Karpas-422 (cell line): ENCODE measurements at regions not wholly inside any gene's neighbourhood (a gene's known extent, or its start where the extent isn't known, plus 50 kb on each side); places are given as distances from the start of the nearest gene placed in this dataset.

Source experiments
- DNase-seq: peaks from one replicate; pipeline ENCODE4 v3.0.0-alpha.2; 2015
- H2AFZ ChIP-seq: fragments of 200-600 bp; sonication (generic); 2 replicates; pipeline ENCODE4 v1.6.1; 2014; ENCODE audit warnings: antibody characterized with exemption, low read length, mixed read lengths
- H3K27ac ChIP-seq: fragments of 200-600 bp; sonication (generic); 2 replicates; pipeline ENCODE4 v1.5.1; 2014; ENCODE audit warnings: mild to moderate bottlenecking, low read length, moderate library complexity
- H3K27me3 ChIP-seq: fragments of 200-600 bp; sonication (generic); 2 replicates; pipeline ENCODE4 v1.6.1; 2014; ENCODE audit warnings: low read length, mixed read lengths
- H3K36me3 ChIP-seq: fragments of 200-600 bp; sonication (generic); 2 replicates; pipeline ENCODE4 v1.6.1; 2014; ENCODE audit warnings: low read length, mixed read lengths; ENCODE audit not compliant: insufficient read depth
- H3K4me1 ChIP-seq: fragments of 200-600 bp; sonication (generic); 2 replicates; pipeline ENCODE4 v1.6.1; 2014; ENCODE audit warnings: mild to moderate bottlenecking, low read length, mixed read lengths
- H3K4me2 ChIP-seq: fragments of 200-600 bp; sonication (generic); 2 replicates; pipeline ENCODE4 v1.6.1; 2014; ENCODE audit warnings: low read length, low read depth, mild to moderate bottlenecking; ENCODE audit not compliant: poor library complexity, severe bottlenecking
- H3K4me3 ChIP-seq: fragments of 200-600 bp; sonication (generic); 2 replicates; pipeline ENCODE4 v1.5.1; 2014; ENCODE audit warnings: mild to moderate bottlenecking, antibody characterized with exemption, low read length, mixed read lengths
- H3K79me2 ChIP-seq: fragments of 200-600 bp; sonication (generic); 2 replicates; pipeline ENCODE4 v1.6.1; 2014; ENCODE audit warnings: mild to moderate bottlenecking, low read length, mixed read lengths
- H3K9ac ChIP-seq: fragments of 200-600 bp; sonication (generic); 2 replicates; pipeline ENCODE4 v1.6.0; 2014; ENCODE audit warnings: low read length
- H3K9me2 ChIP-seq: fragments of 200-600 bp; sonication (generic), shearing (Covaris generic); replicated peaks from 2 replicates; pipeline ENCODE4 v1.6.0; 2014; ENCODE audit warnings: mild to moderate bottlenecking, low read length, moderate library complexity; ENCODE audit not compliant: insufficient read depth
- H3K9me3 ChIP-seq: fragments of 300-700, 200-600 bp; sonication (generic); 2 replicates; pipeline ENCODE4 v1.6.1; 2014; ENCODE audit warnings: low read length, mixed read lengths
- H4K20me1 ChIP-seq: fragments of 200-600 bp; sonication (generic); 2 replicates; pipeline ENCODE4 v1.6.1; 2014; ENCODE audit warnings: mild to moderate bottlenecking, antibody characterized with exemption, low read length, low read depth; ENCODE audit not compliant: insufficient read depth

GRCh38 chr6:10033223-10033829, 381.5 kb downstream of the TFAP2A start:
- Histone ChIP-seq H3K36me3 (no peaks in the 10 kb centered on the region), H3K79me2 (no peaks in the 10 kb centered on the region), H3K27ac (no peak overlapping the region), H3K4me2 (no peak overlapping the region), H4K20me1 (no peaks in the 10 kb centered on the region), H3K4me1 (no peaks in the 10 kb centered on the region), H3K4me3 (no peak overlapping the region), H2AFZ (no peak overlapping the region), H3K27me3 (no peaks in the 10 kb centered on the region), H3K9me3 (no peaks in the 10 kb centered on the region), H3K9ac (no peak overlapping the region), H3K9me2 (no peaks in the 10 kb centered on the region)
- no peak for DNase-seq

GRCh38 chr6:10031617-10032016, 383.3 kb downstream of the TFAP2A start:
- H4K20me1 ChIP-seq, result no peaks in the 10 kb centered on the region
- H3K79me2 ChIP-seq, result no peaks in the 10 kb centered on the region
- H3K4me3 ChIP-seq, result no peak overlapping the region
- H3K36me3 ChIP-seq, result no peaks in the 10 kb centered on the region
- no peak for DNase-seq
- no peaks in the 10 kb centered on the region for H3K9me2 ChIP-seq
- no peak overlapping the region for H3K4me2 ChIP-seq
- no peak overlapping the region for H3K27ac ChIP-seq
- no peaks in the 10 kb centered on the region for H3K9me3 ChIP-seq
- no peaks in the 10 kb centered on the region for H3K27me3 ChIP-seq
- H3K9ac ChIP-seq, result no peak overlapping the region
- no peak overlapping the region for H2AFZ ChIP-seq
- H3K4me1 ChIP-seq, result no peaks in the 10 kb centered on the region

DNA sequence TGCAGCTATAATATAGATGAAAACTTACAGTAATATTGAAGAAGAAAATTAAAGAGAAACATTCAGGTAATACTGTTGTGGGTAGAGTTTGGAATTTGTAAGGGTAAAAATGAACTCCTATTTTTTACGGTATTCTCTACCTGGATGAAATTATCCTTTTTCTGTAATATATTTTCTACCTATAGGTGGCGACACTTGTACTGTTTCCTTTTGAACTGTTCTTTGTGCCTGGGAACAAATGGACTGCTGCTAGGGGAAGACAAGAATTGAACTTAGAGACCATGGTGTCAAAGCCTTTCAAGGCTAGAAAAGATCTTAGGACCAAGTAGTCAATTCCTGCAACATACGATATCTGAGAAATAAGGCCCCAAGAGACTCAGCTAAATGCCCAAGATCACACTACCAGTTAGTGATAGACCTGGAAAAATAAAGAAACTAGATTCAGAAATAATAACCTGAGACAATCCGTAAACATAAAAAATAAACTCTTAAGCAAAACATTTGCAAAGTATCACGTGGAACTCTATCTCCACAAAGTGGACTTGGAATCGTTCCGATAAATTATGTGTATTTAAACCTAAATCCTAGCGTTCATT, 383.8 kb downstream of the TFAP2A start:
- H3K27me3 ChIP-seq, result no peaks in the 10 kb centered on the region
- H3K4me1 ChIP-seq, result no peaks in the 10 kb centered on the region
- no peak overlapping the region for H3K4me3 ChIP-seq
- no peak overlapping the region for H3K9ac ChIP-seq
- no peaks in the 10 kb centered on the region for H3K9me3 ChIP-seq
- no peaks in the 10 kb centered on the region for H4K20me1 ChIP-seq
- no peak overlapping the region for H3K27ac ChIP-seq
- H3K9me2 ChIP-seq, result no peaks in the 10 kb centered on the region
- DNase-seq, result peak; percentile 81
- no peak overlapping the region for H2AFZ ChIP-seq
- H3K79me2 ChIP-seq, result no peaks in the 10 kb centered on the region
- H3K36me3 ChIP-seq, result no peaks in the 10 kb centered on the region
- H3K4me2 ChIP-seq, result no peak overlapping the region

- H3K9me3 ChIP-seq, result no peaks in the 10 kb centered on the region
Observed at GRCh38 chr6:10028222-10028621, 386.7 kb downstream of the TFAP2A start.

DNA sequence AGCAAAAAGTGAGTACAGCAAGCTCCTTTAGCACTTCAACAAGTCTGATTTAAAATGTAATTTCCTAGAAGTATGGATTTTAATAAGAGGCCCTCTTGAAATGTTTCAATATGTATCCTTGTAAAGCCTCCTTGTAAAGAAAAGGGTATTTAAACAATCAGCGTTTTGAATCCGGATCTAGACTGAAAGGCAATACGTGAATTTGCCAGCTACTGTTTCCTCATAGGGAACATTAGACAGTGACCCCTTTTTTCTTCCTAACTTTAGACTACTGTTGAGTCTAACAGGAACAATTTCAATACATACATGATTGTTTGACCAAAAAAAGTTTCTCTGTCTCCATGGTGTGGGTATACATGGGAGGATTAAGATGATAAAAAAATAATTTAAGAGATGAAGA, 395.0 kb downstream of the TFAP2A start:
- Histone ChIP-seq H2AFZ (no peak overlapping the region), H3K27me3 (no peaks in the 10 kb centered on the region), H3K4me1 (no peaks in the 10 kb centered on the region), H3K4me2 (no peak overlapping the region), H4K20me1 (no peaks in the 10 kb centered on the region), H3K9me2 (no peaks in the 10 kb centered on the region), H3K9me3 (no peaks in the 10 kb centered on the region), H3K9ac (no peak overlapping the region), H3K36me3 (no peaks in the 10 kb centered on the region), H3K79me2 (no peaks in the 10 kb centered on the region), H3K27ac (no peak overlapping the region), H3K4me3 (no peak overlapping the region)
- DNase-seq, result no peak

More at GRCh38 chr6:10028222-10028621, 386.7 kb downstream of the TFAP2A start:
- no peak overlapping the region for H3K4me3 ChIP-seq
- H3K27me3 ChIP-seq, result no peaks in the 10 kb centered on the region
- H3K9ac ChIP-seq, result no peak overlapping the region
- H3K36me3 ChIP-seq, result no peaks in the 10 kb centered on the region
- no peaks in the 10 kb centered on the region for H3K4me1 ChIP-seq
- H3K9me2 ChIP-seq, result no peaks in the 10 kb centered on the region
- no peak overlapping the region for H3K4me2 ChIP-seq
- H2AFZ ChIP-seq, result no peak overlapping the region
- H3K79me2 ChIP-seq, result no peaks in the 10 kb centered on the region
- no peak overlapping the region for H3K27ac ChIP-seq
- no peaks in the 10 kb centered on the region for H4K20me1 ChIP-seq
- DNase-seq, result no peak

DNA sequence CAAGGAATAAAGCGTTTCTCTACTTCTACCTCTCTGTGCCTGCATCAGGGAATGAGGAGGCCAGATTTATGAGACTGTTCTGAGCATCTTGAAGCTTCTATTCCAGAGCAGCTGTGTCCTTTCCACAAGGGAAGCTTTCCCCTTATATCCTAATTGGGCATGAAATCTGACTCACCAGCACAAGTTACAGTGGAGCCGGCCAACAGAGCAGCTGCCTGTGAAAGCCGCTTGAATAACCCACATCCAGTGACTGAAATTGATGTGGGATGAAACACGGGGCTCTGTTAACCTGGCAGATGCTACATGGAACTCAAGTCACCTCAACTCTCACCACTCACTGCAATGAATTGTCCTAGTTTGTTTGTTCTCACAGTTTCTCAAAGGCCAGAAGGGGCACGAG, 400.3 kb downstream of the TFAP2A start:
- Histone ChIP-seq H3K9me2 (0 out of 2 replicates have a peak, but pooled peaks cover 5% of the 10 kb centered on the region), H3K4me3 (no peak overlapping the region), H3K79me2 (no peaks in the 10 kb centered on the region), H2AFZ (no peak overlapping the region), H4K20me1 (no peaks in the 10 kb centered on the region), H3K9ac (no peak overlapping the region), H3K36me3 (no peaks in the 10 kb centered on the region), H3K27ac (no peak overlapping the region), H3K4me1 (no peaks in the 10 kb centered on the region), H3K27me3 (no peaks in the 10 kb centered on the region), H3K9me3 (no peaks in the 10 kb centered on the region), H3K4me2 (no peak overlapping the region)
- no peak for DNase-seq

- H3K27ac ChIP-seq, result no peak overlapping the region
- H3K9ac ChIP-seq, result no peak overlapping the region
- no peaks in the 10 kb centered on the region for H4K20me1 ChIP-seq
- no peak for DNase-seq
- no peaks in the 10 kb centered on the region for H3K9me2 ChIP-seq
- no peaks in the 10 kb centered on the region for H3K4me1 ChIP-seq
- H3K27me3 ChIP-seq, result no peaks in the 10 kb centered on the region
- no peaks in the 10 kb centered on the region for H3K9me3 ChIP-seq
- no peak overlapping the region for H3K4me3 ChIP-seq
- H3K79me2 ChIP-seq, result no peaks in the 10 kb centered on the region
- no peak overlapping the region for H3K4me2 ChIP-seq
- H2AFZ ChIP-seq, result no peak overlapping the region
- no peaks in the 10 kb centered on the region for H3K36me3 ChIP-seq
Observed at GRCh38 chr6:10000551-10000950, 414.3 kb downstream of the TFAP2A start.

- Histone ChIP-seq H3K4me2 (no peak overlapping the region), H4K20me1 (no peaks in the 10 kb centered on the region), H2AFZ (no peak overlapping the region), H3K9ac (no peak overlapping the region), H3K27ac (no peak overlapping the region), H3K79me2 (no peaks in the 10 kb centered on the region), H3K9me2 (no peaks in the 10 kb centered on the region), H3K4me3 (no peak overlapping the region), H3K27me3 (no peaks in the 10 kb centered on the region), H3K4me1 (no peaks in the 10 kb centered on the region), H3K9me3 (no peaks in the 10 kb centered on the region), H3K36me3 (no peaks in the 10 kb centered on the region)
- no peak for DNase-seq
Observed at GRCh38 chr6:9999796-10000195, 415.1 kb downstream of the TFAP2A start.
